B cell (primary cell): ENCODE measurements at regions not wholly inside any gene's neighbourhood (a gene's known extent, or its start where the extent isn't known, plus 50 kb on each side); places are given as distances from the start of the nearest gene placed in this dataset.

Experiments
- ATAC-seq: fragments of 200-7000 bp; cut with Tn5 transposase; one replicate; pipeline ENCODE4 v1.10.0; 2021; ENCODE audit warnings: low read depth, mild to moderate bottlenecking, moderate number of reproducible peaks, moderate library complexity
- CTCF ChIA-PET: fragments of 350-600 bp; sonication (Branson Sonifier 250); formaldehyde crosslinking; loops from one replicate; lab custom pipeline; 2021; ENCODE audit warnings: antibody characterized with exemption, inconsistent platforms; lab: Charles Lee
- POLR2A ChIA-PET: fragments of 350-600 bp; sonication (Branson Sonifier 250); formaldehyde crosslinking; loops from one replicate; lab custom pipeline; 2021; ENCODE audit warnings: antibody characterized with exemption; lab: Charles Lee
- DNase-seq: peaks from one replicate; pipeline ENCODE4 v3.0.0; 2013
- H2AFZ ChIP-seq: 2 replicates; pipeline ENCODE4 v1.6.1; 2012; ENCODE audit warnings: mild to moderate bottlenecking, low read depth, low read length; ENCODE audit not compliant: insufficient read depth, poor library complexity, severe bottlenecking
- H3K27ac ChIP-seq, 2 donors: 1 replicate in 1 of 2; 2 replicates in 1 of 2; pipeline ENCODE4 v1.5.1; 2012 to 2013; ENCODE audit warnings: low read length in 2 of 2, mild to moderate bottlenecking in 2 of 2, moderate library complexity in 1 of 2
- H3K27me3 ChIP-seq, 4 experiments: fragments of 200-600 bp in 1 of 4; sonication (generic) in 1 of 4; replicated peaks in 1 of 4; 1 replicate in 2 of 4; 2 replicates in 2 of 4; pipeline versions ENCODE4 v1.6.1 to v1.7.0; 2013 to 2016; ENCODE audit warnings: low read length in 3 of 4, mild to moderate bottlenecking in 2 of 4, mixed read lengths in 1 of 4, moderate library complexity in 1 of 4; ENCODE audit not compliant: insufficient read depth in 4 of 4, control insufficient read depth in 3 of 4; ENCODE audit errors: control extremely low read depth in 1 of 4
- H3K36me3 ChIP-seq, 2 experiments: replicated peaks in 1 of 2; 1 replicate in 1 of 2; 2 replicates in 1 of 2; pipeline versions ENCODE4 v1.6.1 to v1.7.1; 2013; ENCODE audit warnings: low read length in 1 of 2; ENCODE audit not compliant: insufficient read depth in 2 of 2, control insufficient read depth in 1 of 2; ENCODE audit errors: control extremely low read depth in 1 of 2, extremely low read depth in 1 of 2
- H3K4me1 ChIP-seq, 2 donors: fragments of 200-600 bp in 1 of 2; sonication (generic) in 1 of 2; 1 replicate in 1 of 2; 2 replicates in 1 of 2; pipeline versions ENCODE4 v1.5.1 to v1.6.1; 2013 to 2017; ENCODE audit warnings: low read length in 2 of 2; ENCODE audit not compliant: control insufficient read depth in 2 of 2, insufficient read depth in 2 of 2
- H3K4me2 ChIP-seq: replicated peaks from 2 replicates; pipeline ENCODE3; 2012; ENCODE audit warnings: mild to moderate bottlenecking, low read depth, low read length; ENCODE audit not compliant: poor library complexity, severe bottlenecking
- H3K4me3 ChIP-seq, 5 experiments: fragments of 200-600 bp in 1 of 5; sonication (generic) in 1 of 5; 1 replicate in 3 of 5; 2 replicates in 2 of 5; pipeline versions ENCODE4 v1.5.1 to v1.7.0; 2011 to 2016; ENCODE audit warnings: low read length in 4 of 5, mild to moderate bottlenecking in 4 of 5, low read depth in 2 of 5, control low read depth in 1 of 5, moderate library complexity in 1 of 5; ENCODE audit not compliant: insufficient read depth in 1 of 5; ENCODE audit errors: control extremely low read depth in 1 of 5, extremely low read depth in 1 of 5
- H3K79me2 ChIP-seq: fragments of 200-600 bp; sonication (generic); one replicate; pipeline ENCODE4 v1.6.0; 2016; ENCODE audit warnings: low read length; ENCODE audit not compliant: control insufficient read depth, insufficient read depth
- H3K9ac ChIP-seq: fragments of 200-600 bp; sonication (generic); 2 replicates; pipeline ENCODE4 v1.6.1; 2017; ENCODE audit warnings: mild to moderate bottlenecking, low read length, moderate library complexity
- H3K9me3 ChIP-seq, 3 donors: one replicate each; pipeline versions ENCODE4 v1.6.1 to v1.7.1; 2013; ENCODE audit warnings: low read length in 2 of 3; ENCODE audit not compliant: control insufficient read depth in 2 of 3, insufficient read depth in 1 of 3; ENCODE audit errors: control extremely low read depth in 1 of 3
- H4K20me1 ChIP-seq: 2 replicates; pipeline ENCODE4 v1.6.0; 2012; ENCODE audit warnings: mild to moderate bottlenecking, low read length; ENCODE audit not compliant: insufficient read depth, control insufficient read depth, poor library complexity, severe bottlenecking
- H3K27ac Mint-ChIP-seq: one replicate; pipeline ENCODE4 v1.8.0; 2021; ENCODE audit warnings: mixed read lengths
- H3K27me3 Mint-ChIP-seq: one replicate; pipeline ENCODE4 v1.8.0; 2021; ENCODE audit warnings: mixed read lengths
- H3K4me1 Mint-ChIP-seq: one replicate; pipeline ENCODE4 v1.8.0; 2021; ENCODE audit warnings: mixed read lengths
- H3K4me3 Mint-ChIP-seq: one replicate; pipeline ENCODE4 v1.8.0; 2021; ENCODE audit warnings: mixed read lengths
- H3K9me3 Mint-ChIP-seq: one replicate; pipeline ENCODE4 v1.8.0; 2022; ENCODE audit warnings: mixed read lengths; ENCODE audit not compliant: insufficient read depth
- EZH2 ChIP-seq: IDR thresholded peaks from 2 replicates; pipeline ENCODE4 v1.6.1; 2012; ENCODE audit warnings: borderline replicate concordance, low read depth, mild to moderate bottlenecking, moderate library complexity, low read length; ENCODE audit not compliant: insufficient read depth, poor library complexity, severe bottlenecking
- WGBS: methylation state at CpG from one replicate; pipeline ENCODE4 v1.1.5; 2013; ENCODE audit warnings: missing lambda C conversion rate; ENCODE audit not compliant: insufficient coverage; 5-methylcytosine and 5-hydroxymethylcytosine counted together
- intact Hi-C: fragments of 100-400 bp; cut with micrococcal nuclease; formaldehyde crosslinking; loops from one replicate; pipeline ENCODE4 v1.10.0; 2022
- TF ChIP-seq, protein P1 (sequence below): fragments of 200-600 bp; IDR thresholded peaks from one replicate; pipeline ENCODE4 v1.8.0; 2022; ENCODE audit warnings: antibody characterized with exemption, mild to moderate bottlenecking

DNA sequence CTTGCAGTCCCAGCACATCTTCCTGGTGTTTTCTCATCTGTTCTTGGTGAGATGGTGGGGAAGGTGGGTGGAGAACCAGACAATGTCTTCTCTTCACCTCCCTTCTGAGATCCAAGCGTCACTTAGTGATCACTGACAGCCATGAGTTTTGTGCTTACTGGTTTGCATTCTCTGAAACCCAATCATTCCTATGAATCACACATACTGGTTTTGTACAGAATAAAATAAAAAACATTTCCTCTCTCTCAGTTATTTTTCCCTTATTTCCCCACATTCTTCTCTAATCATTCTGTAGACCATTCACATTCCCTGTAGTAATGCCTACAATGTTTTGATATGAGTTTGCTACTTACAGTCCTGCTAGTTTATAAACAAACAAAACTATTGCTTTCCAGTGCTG, 143.8 kb upstream of the SLC13A1 start:
- H3K27ac ChIP-seq: no peak overlapping the region
- no peaks in the 10 kb centered on the region for H4K20me1 ChIP-seq
- Mint-ChIP-seq H3K4me3 (no peak overlapping the region), H3K9me3 (no peaks in the 10 kb centered on the region), H3K27me3 (no peaks in the 10 kb centered on the region), H3K27ac (no peak overlapping the region), H3K4me1 (no peaks in the 10 kb centered on the region)
- DNase-seq (no peak), ATAC-seq (no peak)
- no peak overlapping the region for H2AFZ ChIP-seq
- H3K36me3 ChIP-seq: no peaks in the 10 kb centered on the region
- H3K9ac ChIP-seq: no peak overlapping the region
- POLR2A ChIA-PET: no interaction called here
- TF ChIP-seq, protein P1, sequence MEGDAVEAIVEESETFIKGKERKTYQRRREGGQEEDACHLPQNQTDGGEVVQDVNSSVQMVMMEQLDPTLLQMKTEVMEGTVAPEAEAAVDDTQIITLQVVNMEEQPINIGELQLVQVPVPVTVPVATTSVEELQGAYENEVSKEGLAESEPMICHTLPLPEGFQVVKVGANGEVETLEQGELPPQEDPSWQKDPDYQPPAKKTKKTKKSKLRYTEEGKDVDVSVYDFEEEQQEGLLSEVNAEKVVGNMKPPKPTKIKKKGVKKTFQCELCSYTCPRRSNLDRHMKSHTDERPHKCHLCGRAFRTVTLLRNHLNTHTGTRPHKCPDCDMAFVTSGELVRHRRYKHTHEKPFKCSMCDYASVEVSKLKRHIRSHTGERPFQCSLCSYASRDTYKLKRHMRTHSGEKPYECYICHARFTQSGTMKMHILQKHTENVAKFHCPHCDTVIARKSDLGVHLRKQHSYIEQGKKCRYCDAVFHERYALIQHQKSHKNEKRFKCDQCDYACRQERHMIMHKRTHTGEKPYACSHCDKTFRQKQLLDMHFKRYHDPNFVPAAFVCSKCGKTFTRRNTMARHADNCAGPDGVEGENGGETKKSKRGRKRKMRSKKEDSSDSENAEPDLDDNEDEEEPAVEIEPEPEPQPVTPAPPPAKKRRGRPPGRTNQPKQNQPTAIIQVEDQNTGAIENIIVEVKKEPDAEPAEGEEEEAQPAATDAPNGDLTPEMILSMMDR: no peak
- no peak for TF ChIP-seq EZH2
- no peak overlapping the region for H3K4me3 ChIP-seq
- H3K4me1 ChIP-seq: no peaks in the 10 kb centered on the region
- no peaks in the 10 kb centered on the region for H3K79me2 ChIP-seq
- no peak overlapping the region for H3K4me2 ChIP-seq
- CTCF ChIA-PET: no interaction called here
- H3K9me3 ChIP-seq: no peaks in the 10 kb centered on the region
- no CpG with 5 or more reads among the region's 1 CpG for WGBS
- intact Hi-C loops: no loop called here
- no peaks in the 10 kb centered on the region for H3K27me3 ChIP-seq

DNA sequence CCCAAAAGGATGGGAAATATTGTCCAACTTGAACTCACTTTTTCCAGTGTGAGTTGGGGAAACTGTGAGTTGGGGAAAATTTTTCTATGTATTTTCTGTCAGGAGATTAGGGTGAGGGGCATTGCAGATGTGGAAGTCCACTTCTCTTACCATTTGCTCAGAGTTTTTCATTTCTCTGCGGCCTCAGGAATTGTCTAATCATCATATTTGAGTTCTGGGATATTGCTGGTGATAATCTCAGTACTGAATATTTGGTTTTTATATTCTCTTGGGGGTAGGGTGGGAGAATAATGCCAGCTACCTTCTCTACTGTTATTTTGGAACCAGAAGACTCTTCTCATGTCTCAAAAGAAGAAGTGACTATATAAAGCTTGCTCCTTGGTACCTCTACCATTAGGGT, 141.3 kb upstream of the SLC13A1 start:
- no peak overlapping the region for H3K4me3 Mint-ChIP-seq
- H3K36me3 ChIP-seq: no peaks in the 10 kb centered on the region
- H3K4me3 ChIP-seq: no peak overlapping the region
- WGBS: no CpG with 5 or more reads among the region's 1 CpG
- no peaks in the 10 kb centered on the region for H4K20me1 ChIP-seq
- intact Hi-C loops: no loop called here
- H2AFZ ChIP-seq: no peak overlapping the region
- H3K4me1 ChIP-seq: no peaks in the 10 kb centered on the region
- H3K9ac ChIP-seq: no peak overlapping the region
- no peaks in the 10 kb centered on the region for H3K27me3 Mint-ChIP-seq
- no peak for DNase-seq
- ATAC-seq: no peak
- H3K27me3 ChIP-seq: no peaks in the 10 kb centered on the region
- H3K4me1 Mint-ChIP-seq: no peaks in the 10 kb centered on the region
- H3K4me2 ChIP-seq: no peak overlapping the region
- ChIA-PET POLR2A (no interaction called here), CTCF (no interaction called here)
- TF ChIP-seq, protein P1: no peak
- no peak for TF ChIP-seq EZH2
- no peaks in the 10 kb centered on the region for H3K9me3 ChIP-seq
- no peaks in the 10 kb centered on the region for H3K79me2 ChIP-seq
- H3K27ac Mint-ChIP-seq: no peak overlapping the region
- no peak overlapping the region for H3K27ac ChIP-seq
- no peaks in the 10 kb centered on the region for H3K9me3 Mint-ChIP-seq
